Suprapubic skin (tissue), 4 donors: ENCODE measurements at regions not wholly inside any gene's neighbourhood (a gene's known extent, or its start where the extent isn't known, plus 50 kb on each side); places are given as distances from the start of the nearest gene placed in this dataset.
"Not testable (repeated sequence)": the region's sequence is repeated elsewhere in the genome, so short reads cannot be mapped to it uniquely, and the experiment has no call there.

Source experiments
- DNase-seq, 2 donors: peaks; one replicate each; pipeline ENCODE4 v3.0.0-alpha.2; 2019; ENCODE audit warnings: low spot score in 2 of 2
- H3K27ac ChIP-seq: fragments of 200-600 bp; sonication (generic); one replicate; pipeline ENCODE4 v1.5.1; 2019
- H3K27me3 ChIP-seq: fragments of 200-600 bp; sonication (generic); one replicate; pipeline ENCODE4 v1.5.1; 2019
- H3K36me3 ChIP-seq: fragments of 200-600 bp; sonication (generic); one replicate; pipeline ENCODE4 v1.5.1; 2019
- H3K4me1 ChIP-seq: fragments of 200-600 bp; sonication (generic); one replicate; pipeline ENCODE4 v1.5.1; 2019
- H3K4me3 ChIP-seq: fragments of 200-600 bp; sonication (generic); one replicate; pipeline ENCODE4 v1.5.1; 2019; ENCODE audit warnings: mild to moderate bottlenecking
- H3K9me3 ChIP-seq: fragments of 200-600 bp; sonication (generic); one replicate; pipeline ENCODE4 v1.5.1; 2019
- CTCF ChIP-seq, 2 donors: fragments of 200-600 bp in 1 of 2; fragments of 450-650 bp in 1 of 2; sonication (generic) in 1 of 2; IDR thresholded peaks; one replicate each; pipeline ENCODE4 v1.5.1; 2016 to 2019; ENCODE audit warnings: antibody characterized with exemption in 2 of 2, mild to moderate bottlenecking in 1 of 2, moderate library complexity in 1 of 2
- EP300 ChIP-seq: sonication (generic); formaldehyde crosslinking; IDR thresholded peaks from one replicate; pipeline ENCODE4 v1.6.1; 2017; ENCODE audit warnings: antibody characterized with exemption
- POLR2A ChIP-seq, 2 donors: fragments of 450-650 bp; IDR thresholded peaks; one replicate each; pipeline ENCODE4 v1.6.1; 2017; ENCODE audit warnings: antibody characterized with exemption in 2 of 2, mild to moderate bottlenecking in 2 of 2, moderate library complexity in 2 of 2
- POLR2AphosphoS5 ChIP-seq, 3 donors: sonication (generic); formaldehyde crosslinking; IDR thresholded peaks; one replicate each; pipeline ENCODE4 v1.6.1; 2017; ENCODE audit warnings: antibody characterized with exemption in 3 of 3
- WGBS: methylation state at CpG from one replicate; pipeline ENCODE4 v1.1.5; 2018; 5-methylcytosine and 5-hydroxymethylcytosine counted together

- no peak for DNase-seq
- WGBS, result 50% methylated on average over 5 of the region's 5 CpGs
- Histone ChIP-seq H3K27ac (no peak overlapping the region), H3K36me3 (no peaks in the 10 kb centered on the region), H3K9me3 (peaks cover 4% of the 10 kb centered on the region), H3K4me3 (no peak overlapping the region), H3K27me3 (no peaks in the 10 kb centered on the region), H3K4me1 (no peaks in the 10 kb centered on the region)
- no peak for TF ChIP-seq CTCF (IDR thresholded peaks at IDR 0.05)
Observed at GRCh38 chr3:165920984-165921383, 83.8 kb upstream of the BCHE start.

- DNase-seq, result no peak
- peaks cover 2% of the 10 kb centered on the region for H3K9me3 ChIP-seq
- no peaks in the 10 kb centered on the region for H3K4me1 ChIP-seq
- H3K27ac ChIP-seq, result no peak overlapping the region
- H3K4me3 ChIP-seq, result no peak overlapping the region
- WGBS, result 51% methylated on average over 4 of the region's 4 CpGs
- TF ChIP-seq POLR2A (IDR thresholded peaks at IDR 0.05) (no peak), CTCF (IDR thresholded peaks at IDR 0.05) (no peak), EP300 (no peak), POLR2AphosphoS5 (IDR thresholded peaks at IDR 0.05) (no peak)
- H3K36me3 ChIP-seq, result no peaks in the 10 kb centered on the region
- H3K27me3 ChIP-seq, result no peaks in the 10 kb centered on the region
Observed at GRCh38 chr3:165919284-165919683, 82.1 kb upstream of the BCHE start.

- Histone ChIP-seq H3K4me3 (no peak overlapping the region), H3K27ac (no peak overlapping the region), H3K27me3 (no peaks in the 10 kb centered on the region), H3K9me3 (no peaks in the 10 kb centered on the region), H3K4me1 (no peaks in the 10 kb centered on the region), H3K36me3 (no peaks in the 10 kb centered on the region)
- DNase-seq, result no peak
- WGBS, result 93% methylated on average over 21 of the region's 23 CpGs
- TF ChIP-seq POLR2A (IDR thresholded peaks at IDR 0.05) (no peak), CTCF (IDR thresholded peaks at IDR 0.05) (no peak), EP300 (no peak), POLR2AphosphoS5 (IDR thresholded peaks at IDR 0.05) (no peak)
Observed at GRCh38 chr3:165918657-165918979, 81.4 kb upstream of the BCHE start.

- not testable (repeated sequence) for H3K36me3 ChIP-seq, DNase-seq, H3K4me1 ChIP-seq, H3K27me3 ChIP-seq, H3K27ac ChIP-seq, H3K4me3 ChIP-seq, H3K9me3 ChIP-seq
- 97% methylated on average over 7 of the region's 24 CpGs for WGBS
Observed at GRCh38 chr3:165917938-165918656, 80.9 kb upstream of the BCHE start.

GRCh38 chr3:165915104-165915503, 77.9 kb upstream of the BCHE start:
- not testable (repeated sequence) for H3K9me3 ChIP-seq, H3K27ac ChIP-seq, H3K27me3 ChIP-seq, H3K36me3 ChIP-seq, DNase-seq, H3K4me1 ChIP-seq, H3K4me3 ChIP-seq

GRCh38 chr3:165903885-165904630, 66.8 kb upstream of the BCHE start:
- Histone ChIP-seq H3K36me3 (no peaks in the 10 kb centered on the region), H3K4me3 (no peak overlapping the region), H3K4me1 (no peaks in the 10 kb centered on the region), H3K27me3 (no peaks in the 10 kb centered on the region), H3K27ac (no peak overlapping the region), H3K9me3 (no peaks in the 10 kb centered on the region)
- TF ChIP-seq POLR2A (IDR thresholded peaks at IDR 0.05), result no peak
- no peak for TF ChIP-seq CTCF (IDR thresholded peaks at IDR 0.05)
- no peak for TF ChIP-seq EP300
- no peak for TF ChIP-seq POLR2AphosphoS5 (IDR thresholded peaks at IDR 0.05)
- DNase-seq, result no peak
- 85% methylated on average over 7 of the region's 7 CpGs for WGBS
